ENCODE measurements at regions not wholly inside any gene's neighbourhood (a gene's known extent, or its start where the extent isn't known, plus 50 kb on each side); places are given as distances from the start of the nearest gene placed in this dataset.
"Not testable (repeated sequence)": the region's sequence is repeated elsewhere in the genome, so short reads cannot be mapped to it uniquely, and the experiment has no call there.

- no peak overlapping the region for H3K4me3 Mint-ChIP-seq
Observed at GRCh38 chr12:124655698-124656516, 88.5 kb upstream of the NCOR2 start.

DNA sequence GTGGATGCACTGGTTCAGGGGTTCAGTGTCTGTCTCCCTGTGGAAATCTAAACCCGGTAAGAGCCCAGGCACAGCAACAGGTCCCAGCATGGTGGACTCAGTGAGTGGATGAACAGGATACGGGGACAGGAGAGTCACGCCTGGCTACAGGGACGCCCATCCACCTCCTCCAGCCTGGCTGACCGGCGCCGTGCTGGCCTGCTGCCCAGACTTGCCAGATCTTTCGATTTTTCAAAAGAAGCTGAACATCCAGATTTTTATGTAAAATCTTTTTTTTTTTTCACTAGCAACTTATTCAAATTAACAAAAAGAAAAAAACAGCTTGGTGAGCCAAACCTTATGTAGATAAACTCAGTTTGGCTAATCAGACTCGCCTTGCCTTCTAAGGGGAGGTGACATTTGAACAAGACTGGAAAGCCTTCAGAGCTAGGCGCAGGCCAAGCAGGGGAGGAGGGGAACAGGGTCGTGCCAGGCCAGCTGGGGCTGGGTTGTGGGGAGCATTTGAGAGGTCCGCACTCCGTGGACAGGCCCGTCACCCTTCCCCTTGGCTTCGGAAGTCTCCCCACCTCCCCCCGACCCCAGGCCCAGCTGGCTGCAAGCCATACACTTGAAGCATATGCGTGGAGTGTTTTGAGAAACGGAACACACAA is 87.8 kb upstream of the NCOR2 start:
- H3K9me3 Mint-ChIP-seq: no peaks in the 10 kb centered on the region
- H3K36me3 Mint-ChIP-seq: no peaks in the 10 kb centered on the region
- no peaks in the 10 kb centered on the region for H3K4me1 Mint-ChIP-seq
- H3K27me3 Mint-ChIP-seq: peaks cover 2% of the 10 kb centered on the region
- no peak overlapping the region for H3K4me3 Mint-ChIP-seq
- H3K27ac Mint-ChIP-seq: no peak overlapping the region

More at GRCh38 chr12:124655698-124656516, 88.5 kb upstream of the NCOR2 start:
- Mint-ChIP-seq H3K36me3 (no peaks in the 10 kb centered on the region), H3K27ac (no peak overlapping the region), H3K4me1 (no peaks in the 10 kb centered on the region), H3K27me3 (peaks cover 2% of the 10 kb centered on the region), H3K9me3 (no peaks in the 10 kb centered on the region)

GRCh38 chr12:124654666-124655047 is 87.2 kb upstream of the NCOR2 start:
- H3K4me1 Mint-ChIP-seq: no peaks in the 10 kb centered on the region
- peak overlapping the region; percentile 51 for H3K27ac Mint-ChIP-seq

GRCh38 chr12:124653169-124653931 is 85.9 kb upstream of the NCOR2 start:
- no peaks in the 10 kb centered on the region for H3K4me1 Mint-ChIP-seq
- peaks cover 2% of the 10 kb centered on the region for H3K27me3 Mint-ChIP-seq
- H3K36me3 Mint-ChIP-seq: no peaks in the 10 kb centered on the region
- H3K9me3 Mint-ChIP-seq: no peaks in the 10 kb centered on the region
- H3K4me3 Mint-ChIP-seq: no peak overlapping the region
- no peak overlapping the region for H3K27ac Mint-ChIP-seq

More at GRCh38 chr12:124654666-124655047, 87.2 kb upstream of the NCOR2 start:
- Mint-ChIP-seq H3K4me3 (no peak overlapping the region), H3K9me3 (no peaks in the 10 kb centered on the region), H3K27me3 (peaks cover 2% of the 10 kb centered on the region), H3K36me3 (no peaks in the 10 kb centered on the region)

- Mint-ChIP-seq H3K27ac (no peak overlapping the region), H3K9me3 (no peaks in the 10 kb centered on the region), H3K27me3 (peaks cover 2% of the 10 kb centered on the region), H3K4me3 (no peak overlapping the region), H3K4me1 (no peaks in the 10 kb centered on the region), H3K36me3 (no peaks in the 10 kb centered on the region)
Observed at GRCh38 chr12:124652661-124653060, 85.2 kb upstream of the NCOR2 start.

GRCh38 chr12:124651516-124652273 is 84.3 kb upstream of the NCOR2 start:
- Mint-ChIP-seq H3K4me1 (peaks cover 2% of the 10 kb centered on the region), H3K9me3 (no peaks in the 10 kb centered on the region), H3K27ac (no peak overlapping the region), H3K27me3 (peaks cover 2% of the 10 kb centered on the region), H3K4me3 (no peak overlapping the region), H3K36me3 (no peaks in the 10 kb centered on the region)

DNA sequence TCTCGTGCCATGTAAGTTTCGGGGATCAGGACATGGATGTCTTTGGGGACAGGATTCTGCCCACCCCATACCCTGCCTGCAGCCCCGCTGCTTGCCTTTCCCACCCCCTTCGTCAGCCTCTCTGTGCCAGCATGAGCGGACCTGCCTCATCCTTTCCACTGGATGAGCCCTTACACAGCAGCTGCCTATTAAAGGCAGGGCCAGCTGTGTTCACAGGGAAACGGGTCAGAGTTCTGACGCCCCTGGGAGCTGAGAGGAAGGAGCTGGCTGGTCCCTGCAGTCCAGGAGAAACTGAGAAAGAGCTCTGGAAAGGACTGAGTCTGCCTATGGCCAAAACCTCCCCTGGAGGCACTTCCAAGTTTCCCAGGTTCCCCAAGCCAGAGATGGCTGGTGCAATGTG is 83.5 kb upstream of the NCOR2 start:
- peaks cover 2% of the 10 kb centered on the region for H3K27me3 Mint-ChIP-seq
- peaks cover 10% of the 10 kb centered on the region for H3K4me1 Mint-ChIP-seq
- no peaks in the 10 kb centered on the region for H3K36me3 Mint-ChIP-seq
- H3K9me3 Mint-ChIP-seq: no peaks in the 10 kb centered on the region
- H3K4me3 Mint-ChIP-seq: no peak overlapping the region
- no peak overlapping the region for H3K27ac Mint-ChIP-seq

- Mint-ChIP-seq H3K27me3 (peaks cover 2% of the 10 kb centered on the region), H3K27ac (no peak overlapping the region), H3K36me3 (no peaks in the 10 kb centered on the region), H3K9me3 (no peaks in the 10 kb centered on the region), H3K4me3 (no peak overlapping the region), H3K4me1 (peaks cover 16% of the 10 kb centered on the region)
Observed at GRCh38 chr12:124648710-124649384, 81.4 kb upstream of the NCOR2 start.

GRCh38 chr12:124647316-124647715 is 79.9 kb upstream of the NCOR2 start:
- Mint-ChIP-seq H3K27me3 (no peaks in the 10 kb centered on the region), H3K27ac (no peak overlapping the region), H3K9me3 (no peaks in the 10 kb centered on the region), H3K36me3 (no peaks in the 10 kb centered on the region), H3K4me3 (no peak overlapping the region), H3K4me1 (peaks cover 16% of the 10 kb centered on the region)

DNA sequence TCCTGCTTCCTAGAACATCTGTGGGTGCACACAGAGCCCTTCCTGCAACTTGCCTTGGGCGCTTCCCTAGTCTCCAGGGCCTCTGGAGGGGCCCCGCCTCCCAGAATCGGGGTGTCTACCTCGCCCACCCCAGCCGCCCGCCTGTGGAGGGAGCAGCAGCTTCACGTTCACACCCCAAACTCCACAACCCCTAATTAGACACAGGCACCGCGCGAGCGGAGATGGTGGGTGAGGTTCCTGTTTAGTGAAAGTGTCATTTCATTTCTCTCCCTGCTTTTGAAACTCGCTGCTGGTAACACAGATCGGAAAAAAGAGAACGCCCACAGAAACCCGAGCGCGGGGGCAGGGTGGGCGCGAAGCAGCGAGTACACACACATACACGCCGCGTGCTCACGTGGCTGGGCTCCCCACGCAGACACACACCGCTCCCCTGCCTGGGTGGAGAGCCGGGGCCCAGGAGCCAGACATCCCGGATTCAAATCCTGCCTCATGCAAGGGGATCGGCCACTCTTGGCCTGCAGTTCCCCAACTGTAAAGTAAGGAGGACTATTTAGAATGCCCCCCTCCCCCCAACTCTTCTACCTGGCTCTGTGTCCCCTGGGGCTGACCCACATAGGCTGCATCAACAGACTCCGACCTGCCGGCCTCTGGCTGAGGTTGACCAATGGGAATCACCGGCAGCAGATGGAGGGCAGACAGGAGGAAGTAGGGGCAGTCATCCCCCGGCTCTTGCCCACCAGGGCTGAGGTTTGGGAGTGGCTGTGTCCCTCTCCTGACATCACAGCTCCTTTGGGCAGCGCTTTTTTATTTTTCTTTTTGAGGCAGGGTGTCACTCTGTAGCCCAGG is 79.2 kb upstream of the NCOR2 start:
- Mint-ChIP-seq H3K9me3 (no peaks in the 10 kb centered on the region), H3K27ac (peak overlapping the region; percentile 2), H3K4me1 (peaks cover 16% of the 10 kb centered on the region), H3K4me3 (peak overlapping the region; percentile 64), H3K36me3 (no peaks in the 10 kb centered on the region), H3K27me3 (no peaks in the 10 kb centered on the region)

GRCh38 chr12:124645530-124646244 is 78.3 kb upstream of the NCOR2 start:
- peaks cover 16% of the 10 kb centered on the region for H3K4me1 Mint-ChIP-seq
- no peak overlapping the region for H3K27ac Mint-ChIP-seq
- no peak overlapping the region for H3K4me3 Mint-ChIP-seq

GRCh38 chr12:124643768-124644167 is 76.4 kb upstream of the NCOR2 start:
- not testable (repeated sequence) for H3K9me3 Mint-ChIP-seq, H3K27ac Mint-ChIP-seq, H3K36me3 Mint-ChIP-seq, H3K27me3 Mint-ChIP-seq, H3K4me3 Mint-ChIP-seq
- H3K4me1 Mint-ChIP-seq: peaks cover 16% of the 10 kb centered on the region

More at GRCh38 chr12:124645530-124646244, 78.3 kb upstream of the NCOR2 start:
- no peaks in the 10 kb centered on the region for H3K27me3 Mint-ChIP-seq
- no peaks in the 10 kb centered on the region for H3K9me3 Mint-ChIP-seq
- no peaks in the 10 kb centered on the region for H3K36me3 Mint-ChIP-seq

DNA sequence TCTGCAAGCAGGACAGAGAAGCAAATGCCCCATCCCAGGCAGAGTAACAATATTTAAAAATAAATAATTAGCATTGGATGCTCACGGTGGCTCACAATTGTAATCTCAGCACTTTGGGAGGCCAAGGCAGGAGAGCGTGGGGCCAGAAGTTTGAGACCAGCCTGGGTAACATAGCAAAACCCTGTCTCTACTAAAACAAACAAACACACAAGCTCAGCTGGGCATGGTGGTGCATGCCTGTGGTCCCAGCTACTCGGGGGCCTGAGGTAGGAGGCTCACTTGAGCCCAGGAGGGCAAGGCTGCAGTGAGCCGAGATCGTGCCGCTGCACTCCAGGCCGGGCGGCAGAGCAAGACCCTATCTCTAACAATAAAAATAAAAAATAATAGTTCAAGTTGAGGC is 74.7 kb upstream of the NCOR2 start:
- Mint-ChIP-seq H3K27ac (no peak overlapping the region), H3K4me3 (no peak overlapping the region), H3K27me3 (no peaks in the 10 kb centered on the region), H3K9me3 (no peaks in the 10 kb centered on the region), H3K4me1 (peaks cover 16% of the 10 kb centered on the region), H3K36me3 (no peaks in the 10 kb centered on the region)

DNA sequence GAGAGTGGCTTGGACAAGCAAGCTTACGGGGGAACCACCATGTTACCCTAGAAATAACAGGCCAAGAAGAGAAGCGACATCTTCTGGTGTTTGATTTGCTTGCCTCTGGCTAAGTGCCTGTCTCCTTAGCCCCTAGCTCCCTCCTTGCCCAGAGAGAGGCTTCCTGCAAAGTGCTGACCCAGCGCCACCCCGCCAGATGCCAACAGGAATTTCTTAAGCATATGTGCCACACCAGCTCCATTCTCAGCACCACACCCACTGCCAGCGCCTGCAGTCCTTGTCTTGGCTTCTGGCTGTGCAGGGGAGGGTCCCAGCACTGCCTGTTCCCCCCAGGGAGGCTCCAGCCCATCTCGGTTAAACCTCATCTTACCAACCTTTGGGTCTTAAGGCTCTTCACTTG is 74.2 kb upstream of the NCOR2 start:
- Mint-ChIP-seq H3K27me3 (no peaks in the 10 kb centered on the region), H3K36me3 (no peaks in the 10 kb centered on the region), H3K9me3 (no peaks in the 10 kb centered on the region), H3K4me1 (peaks cover 16% of the 10 kb centered on the region), H3K4me3 (no peak overlapping the region), H3K27ac (no peak overlapping the region)

Data from activated naive CD4-positive, alpha-beta T cell treated with anti-CD3 and anti-CD28 coated beads, Interleukin-2, amount 50 U/mL, for 24 hours (primary cell).